Lower leg skin (tissue), 4 donors: ENCODE measurements at regions not wholly inside any gene's neighbourhood (a gene's known extent, or its start where the extent isn't known, plus 50 kb on each side); places are given as distances from the start of the nearest gene placed in this dataset.

Experiments
- DNase-seq, 2 donors: peaks; one replicate each; pipeline ENCODE4 v3.0.0-alpha.2; 2019; ENCODE audit warnings: low spot score in 2 of 2
- H3K4me3 ChIP-seq: fragments of 200-600 bp; sonication (generic); 2 replicates; pipeline ENCODE4 v1.5.1; 2017; ENCODE audit warnings: mild to moderate bottlenecking, low read depth; ENCODE audit not compliant: poor library complexity, severe bottlenecking
- POLR2A ChIP-seq, 2 donors: fragments of 450-650 bp; IDR thresholded peaks; one replicate each; pipeline ENCODE4 v1.6.1; 2016 to 2017; ENCODE audit warnings: antibody characterized with exemption in 2 of 2, mild to moderate bottlenecking in 1 of 2, moderate library complexity in 1 of 2
- WGBS, 2 donors: methylation state at CpG; one replicate each; pipeline ENCODE4 v1.1.5; 2018; 5-methylcytosine and 5-hydroxymethylcytosine counted together
- intact Hi-C: fragments of 100-400 bp; cut with DNase I; formaldehyde crosslinking; loops from one replicate; pipeline ENCODE4 v1.15.0; 2023; ENCODE audit warnings: low total_unique reads
- TF ChIP-seq, protein P1 (sequence below), 3 donors: fragments of 450-650 bp; IDR thresholded peaks; one replicate each; pipeline ENCODE4 v1.5.1; 2016; ENCODE audit warnings: antibody characterized with exemption in 3 of 3, mild to moderate bottlenecking in 3 of 3, moderate library complexity in 2 of 3

DNA sequence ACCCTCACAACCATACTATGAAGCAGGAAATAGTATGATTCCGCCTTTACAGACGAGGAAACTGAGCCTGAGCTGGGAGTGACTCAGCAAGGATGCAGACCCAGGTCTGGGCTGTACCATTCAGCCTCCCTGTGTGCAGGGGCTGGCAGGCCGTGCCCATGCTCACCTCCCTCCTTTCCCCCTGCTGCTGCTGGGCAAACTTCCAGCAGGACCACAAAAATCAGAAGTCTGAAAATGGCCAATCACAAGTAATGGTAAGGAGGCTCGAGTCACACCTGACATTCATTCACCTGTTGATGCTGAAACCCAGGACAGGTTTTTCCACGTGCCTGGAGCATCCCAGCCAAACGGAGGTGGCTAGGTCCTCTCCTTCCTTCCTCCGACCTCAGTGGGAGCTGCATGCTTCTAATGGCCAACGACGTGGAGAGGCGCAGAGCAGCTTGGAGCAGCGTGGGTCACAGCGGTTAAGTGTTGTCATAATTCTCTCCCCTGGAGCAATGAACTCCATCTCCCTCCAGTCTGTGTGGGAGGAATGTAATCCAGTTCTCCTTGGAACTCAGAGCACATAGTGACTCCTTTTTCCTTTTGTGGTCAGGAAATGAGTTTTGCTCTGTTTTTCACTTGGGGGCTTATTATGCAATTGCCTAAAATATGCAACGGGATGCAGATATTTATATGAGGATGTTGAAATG is 371.7 kb downstream of the BCOR start:
- 42 to 60% methylated on average over 12 to 13 of the region's 13 CpGs for WGBS, 2 donors
- intact Hi-C loops, result no loop called here
- H3K4me3 ChIP-seq, result no peak overlapping the region
- peak in 1 of 2 donors; percentile 76 for DNase-seq
- TF ChIP-seq, protein P1, sequence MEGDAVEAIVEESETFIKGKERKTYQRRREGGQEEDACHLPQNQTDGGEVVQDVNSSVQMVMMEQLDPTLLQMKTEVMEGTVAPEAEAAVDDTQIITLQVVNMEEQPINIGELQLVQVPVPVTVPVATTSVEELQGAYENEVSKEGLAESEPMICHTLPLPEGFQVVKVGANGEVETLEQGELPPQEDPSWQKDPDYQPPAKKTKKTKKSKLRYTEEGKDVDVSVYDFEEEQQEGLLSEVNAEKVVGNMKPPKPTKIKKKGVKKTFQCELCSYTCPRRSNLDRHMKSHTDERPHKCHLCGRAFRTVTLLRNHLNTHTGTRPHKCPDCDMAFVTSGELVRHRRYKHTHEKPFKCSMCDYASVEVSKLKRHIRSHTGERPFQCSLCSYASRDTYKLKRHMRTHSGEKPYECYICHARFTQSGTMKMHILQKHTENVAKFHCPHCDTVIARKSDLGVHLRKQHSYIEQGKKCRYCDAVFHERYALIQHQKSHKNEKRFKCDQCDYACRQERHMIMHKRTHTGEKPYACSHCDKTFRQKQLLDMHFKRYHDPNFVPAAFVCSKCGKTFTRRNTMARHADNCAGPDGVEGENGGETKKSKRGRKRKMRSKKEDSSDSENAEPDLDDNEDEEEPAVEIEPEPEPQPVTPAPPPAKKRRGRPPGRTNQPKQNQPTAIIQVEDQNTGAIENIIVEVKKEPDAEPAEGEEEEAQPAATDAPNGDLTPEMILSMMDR (IDR thresholded peaks at IDR 0.05), result no peak
- no peak for TF ChIP-seq POLR2A (IDR thresholded peaks at IDR 0.05)

DNA sequence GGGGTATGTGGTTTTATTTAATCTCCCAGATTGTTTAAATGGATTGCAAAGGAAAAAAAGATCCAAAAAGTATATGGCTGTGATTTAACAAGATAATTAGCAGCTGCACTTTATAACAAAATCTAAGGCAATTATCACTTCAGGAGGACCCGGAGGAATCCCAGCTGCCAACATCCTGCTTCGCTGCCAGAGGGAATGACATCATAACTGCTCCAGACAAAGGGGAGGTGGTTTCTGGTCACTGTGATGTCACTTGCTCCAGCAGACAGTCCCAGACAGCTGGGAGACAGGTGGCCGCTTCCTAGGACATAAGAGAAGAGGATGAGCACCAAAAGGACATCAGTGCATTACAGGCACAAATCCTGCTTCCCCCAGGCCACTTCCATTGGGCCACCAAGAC is 371.0 kb downstream of the BCOR start:
- TF ChIP-seq POLR2A (IDR thresholded peaks at IDR 0.05), result no peak
- TF ChIP-seq, protein P1 (IDR thresholded peaks at IDR 0.05), result no peak
- DNase-seq, result peak in 1 of 2 donors; percentile 83
- intact Hi-C loops, result no loop called here
- WGBS, 2 donors, result 13 to 45% methylated on average over 3 of the region's 3 CpGs
- no peak overlapping the region for H3K4me3 ChIP-seq

DNA sequence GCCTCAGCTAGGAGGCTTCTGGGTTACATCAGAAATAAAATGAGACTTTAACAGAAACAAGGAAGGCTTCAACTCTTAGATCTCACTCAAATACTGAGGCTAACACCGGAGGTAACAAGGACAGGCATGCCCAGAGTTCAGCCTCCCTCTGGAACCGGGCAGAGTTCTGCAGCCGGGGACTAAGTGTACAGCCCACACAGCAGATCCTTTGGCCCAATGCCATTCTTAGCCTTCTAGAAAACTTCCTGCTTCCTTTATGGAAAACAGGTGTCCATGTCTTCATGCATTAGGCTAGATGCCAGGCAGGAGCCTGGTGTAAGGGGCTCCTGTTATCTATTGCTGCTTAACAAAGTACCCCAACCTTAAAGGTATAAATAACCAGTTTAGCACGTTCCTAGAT is 369.7 kb downstream of the BCOR start:
- intact Hi-C loops, result no loop called here
- H3K4me3 ChIP-seq, result no peak overlapping the region
- DNase-seq, result peak in 1 of 2 donors; percentile 23
- TF ChIP-seq, protein P1 (IDR thresholded peaks at IDR 0.05), result no peak
- TF ChIP-seq POLR2A (IDR thresholded peaks at IDR 0.05), result no peak
- WGBS, 2 donors, result 34 to 45% methylated on average over 4 of the region's 4 CpGs

DNA sequence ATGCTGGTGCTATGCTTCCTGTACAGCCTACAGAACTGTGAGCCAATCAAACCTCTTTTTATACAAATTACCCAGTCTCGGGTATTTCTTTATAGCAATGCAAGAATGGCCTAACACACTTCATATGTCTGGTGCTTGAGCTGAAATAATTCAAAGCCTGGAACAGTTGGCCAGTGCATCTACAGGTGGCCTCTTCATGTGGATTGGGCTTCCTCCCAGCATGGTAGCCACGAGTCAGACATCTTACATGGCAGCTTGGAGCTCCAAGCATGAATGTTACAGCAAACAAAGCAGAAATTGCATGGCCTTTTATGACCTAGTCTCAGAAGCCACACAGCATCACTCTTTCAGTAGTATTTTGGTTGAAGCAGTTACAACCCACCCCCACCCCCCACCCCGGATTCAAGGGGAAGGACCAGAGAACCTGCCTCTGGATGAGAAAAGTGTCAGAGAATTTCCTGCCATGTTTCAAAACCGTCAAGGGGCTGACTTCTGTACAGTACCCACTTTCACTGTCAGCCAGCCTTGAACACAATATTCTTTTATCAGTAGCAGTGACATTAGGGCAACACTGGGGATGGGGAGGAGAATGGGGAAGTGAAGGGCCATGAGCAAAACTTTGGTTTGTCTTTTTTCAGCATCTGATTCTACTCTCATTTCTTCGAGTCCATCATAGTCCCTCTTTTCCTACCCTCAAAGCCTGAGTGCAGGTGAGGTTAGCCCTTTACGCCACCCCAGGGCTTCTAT is 368.7 kb downstream of the BCOR start:
- no peak overlapping the region for H3K4me3 ChIP-seq
- intact Hi-C loops, result no loop called here
- 78 to 81% methylated on average over 6 of the region's 6 CpGs for WGBS, 2 donors
- DNase-seq, result peak in 1 of 2 donors; percentile 25
- TF ChIP-seq POLR2A (IDR thresholded peaks at IDR 0.05), result no peak
- TF ChIP-seq, protein P1 (IDR thresholded peaks at IDR 0.05), result no peak

- no peak overlapping the region for H3K4me3 ChIP-seq
- intact Hi-C loops, result no loop called here
- TF ChIP-seq, protein P1 (IDR thresholded peaks at IDR 0.05), result no peak
- TF ChIP-seq POLR2A (IDR thresholded peaks at IDR 0.05), result no peak
- 66 to 71% methylated on average over 13 to 19 of the region's 21 CpGs for WGBS, 2 donors
- DNase-seq, result peak in 1 of 2 donors; percentile 82
Measured at GRCh38 chrX:39729981-39730661, 367.6 kb downstream of the BCOR start.
